Ascending aorta (tissue), 2 donors: ENCODE measurements at regions not wholly inside any gene's neighbourhood (a gene's known extent, or its start where the extent isn't known, plus 50 kb on each side); places are given as distances from the start of the nearest gene placed in this dataset.
"Not testable (repeated sequence)": the region's sequence is repeated elsewhere in the genome, so short reads cannot be mapped to it uniquely, and the experiment has no call there.

Experiments used
- DNase-seq, 2 donors: peaks; one replicate each; pipeline ENCODE4 v3.0.0-alpha.2; 2019; ENCODE audit warnings: low spot score in 2 of 2
- H3K27ac ChIP-seq, 2 donors: fragments of 200-600 bp; sonication (generic); one replicate each; pipeline ENCODE4 v1.5.1; 2016 to 2017; ENCODE audit warnings: mild to moderate bottlenecking in 1 of 2
- H3K27me3 ChIP-seq: fragments of 200-600 bp; sonication (generic); one replicate; pipeline ENCODE4 v1.5.1; 2017
- H3K36me3 ChIP-seq, 2 donors: fragments of 200-600 bp; sonication (generic); one replicate each; pipeline ENCODE4 v1.5.1; 2016
- H3K4me1 ChIP-seq, 2 donors: fragments of 200-600 bp; sonication (generic); one replicate each; pipeline ENCODE4 v1.5.1; 2016 to 2017; ENCODE audit warnings: mild to moderate bottlenecking in 1 of 2
- H3K4me3 ChIP-seq, 2 donors: fragments of 200-600 bp; sonication (generic); one replicate each; pipeline ENCODE4 v1.5.1; 2016 to 2017; ENCODE audit warnings: mild to moderate bottlenecking in 1 of 2
- H3K9me3 ChIP-seq, 2 donors: fragments of 200-600 bp; sonication (generic); one replicate each; pipeline ENCODE4 v1.5.1; 2016
- intact Hi-C: fragments of 100-400 bp; cut with DNase I; formaldehyde crosslinking; loops from one replicate; pipeline ENCODE4 v1.15.1; 2023
- TF ChIP-seq, protein P1 (sequence below), 3 experiments: fragments of 200-600 bp in 2 of 3; fragments of 450-650 bp in 1 of 3; sonication (generic) in 2 of 3; IDR thresholded peaks; one replicate each; pipeline ENCODE4 v1.5.1; 2016 to 2019; ENCODE audit warnings: antibody characterized with exemption in 3 of 3, mild to moderate bottlenecking in 1 of 3, moderate library complexity in 1 of 3

DNA sequence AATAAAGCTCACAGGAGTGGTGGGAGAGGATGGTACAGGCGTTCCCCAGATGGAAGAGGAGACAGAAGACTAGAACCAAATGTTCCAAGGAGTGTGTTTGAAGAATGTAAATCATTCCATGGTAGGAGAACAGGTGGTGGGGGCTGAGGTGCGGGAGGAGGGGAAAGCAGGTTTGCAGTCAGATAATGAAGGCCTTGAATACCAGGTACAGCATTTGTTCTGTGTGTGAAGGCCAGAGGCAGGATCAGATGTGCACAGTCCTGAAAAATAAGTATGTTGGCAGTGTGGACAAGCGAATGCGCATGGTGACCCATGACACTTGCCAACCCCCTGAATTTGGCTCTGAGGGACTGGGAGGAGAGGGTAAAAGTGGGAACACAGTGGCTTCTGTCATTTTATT, 59.9 kb upstream of the ALDH1B1 start:
- H3K9me3 ChIP-seq = no peaks in the 10 kb centered on the region
- TF ChIP-seq, protein P1, sequence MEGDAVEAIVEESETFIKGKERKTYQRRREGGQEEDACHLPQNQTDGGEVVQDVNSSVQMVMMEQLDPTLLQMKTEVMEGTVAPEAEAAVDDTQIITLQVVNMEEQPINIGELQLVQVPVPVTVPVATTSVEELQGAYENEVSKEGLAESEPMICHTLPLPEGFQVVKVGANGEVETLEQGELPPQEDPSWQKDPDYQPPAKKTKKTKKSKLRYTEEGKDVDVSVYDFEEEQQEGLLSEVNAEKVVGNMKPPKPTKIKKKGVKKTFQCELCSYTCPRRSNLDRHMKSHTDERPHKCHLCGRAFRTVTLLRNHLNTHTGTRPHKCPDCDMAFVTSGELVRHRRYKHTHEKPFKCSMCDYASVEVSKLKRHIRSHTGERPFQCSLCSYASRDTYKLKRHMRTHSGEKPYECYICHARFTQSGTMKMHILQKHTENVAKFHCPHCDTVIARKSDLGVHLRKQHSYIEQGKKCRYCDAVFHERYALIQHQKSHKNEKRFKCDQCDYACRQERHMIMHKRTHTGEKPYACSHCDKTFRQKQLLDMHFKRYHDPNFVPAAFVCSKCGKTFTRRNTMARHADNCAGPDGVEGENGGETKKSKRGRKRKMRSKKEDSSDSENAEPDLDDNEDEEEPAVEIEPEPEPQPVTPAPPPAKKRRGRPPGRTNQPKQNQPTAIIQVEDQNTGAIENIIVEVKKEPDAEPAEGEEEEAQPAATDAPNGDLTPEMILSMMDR (IDR thresholded peaks at IDR 0.05) = no peak
- H3K4me3 ChIP-seq = no peak overlapping the region
- intact Hi-C loops = no loop called here
- H3K4me1 ChIP-seq = no peaks in the 10 kb centered on the region
- H3K36me3 ChIP-seq = no peaks in the 10 kb centered on the region
- no peak overlapping the region for H3K27ac ChIP-seq
- DNase-seq = no peak
- no peaks in the 10 kb centered on the region for H3K27me3 ChIP-seq

DNA sequence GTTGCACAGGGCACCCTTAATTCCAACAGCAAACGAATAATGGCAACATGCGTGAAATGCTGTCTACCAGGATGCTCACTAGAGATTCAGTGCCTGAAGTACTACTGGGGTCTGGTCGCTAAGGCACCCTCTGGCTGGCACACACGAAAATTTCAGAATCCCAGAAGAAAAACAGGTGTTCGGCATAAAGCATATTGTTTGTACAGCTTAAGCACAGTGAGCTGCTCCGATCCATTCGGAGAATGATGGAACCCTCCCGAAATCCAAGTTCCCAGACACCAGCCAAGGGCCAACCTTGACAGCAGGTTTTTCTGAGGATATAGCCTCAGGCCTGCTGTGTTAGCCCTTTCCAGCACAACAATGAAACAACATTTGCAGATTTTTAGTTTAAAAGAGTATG, 61.4 kb upstream of the ALDH1B1 start:
- H3K27ac ChIP-seq = no peak overlapping the region

DNA sequence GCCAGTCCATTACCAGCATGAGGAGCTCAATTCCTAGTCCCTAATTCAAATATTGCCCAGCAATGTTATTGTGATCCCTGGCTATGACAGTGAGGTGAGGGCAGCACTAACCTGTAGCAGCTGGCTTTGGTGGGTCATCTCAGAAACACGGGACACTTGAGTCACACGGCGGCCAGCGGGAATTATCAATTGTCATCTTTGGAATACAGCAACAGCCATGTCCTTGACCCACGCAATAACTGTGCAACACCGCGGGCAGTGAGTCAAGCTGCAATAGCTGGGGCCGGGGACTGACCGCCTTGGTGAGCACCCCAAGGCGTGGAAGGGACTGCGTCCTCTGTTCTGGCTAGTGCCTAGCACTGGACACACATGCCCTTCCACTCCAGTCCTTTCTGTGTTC, 62.5 kb upstream of the ALDH1B1 start:
- Histone ChIP-seq H3K4me3 (no peak overlapping the region), H3K27me3 (no peaks in the 10 kb centered on the region), H3K36me3 (no peaks in the 10 kb centered on the region), H3K4me1 (no peaks in the 10 kb centered on the region), H3K27ac (no peak overlapping the region), H3K9me3 (no peaks in the 10 kb centered on the region)
- intact Hi-C loops = no loop called here
- no peak for DNase-seq
- TF ChIP-seq, protein P1 (IDR thresholded peaks at IDR 0.05) = no peak

More for the DNA sequence above, 61.4 kb upstream of the ALDH1B1 start:
- peak in 1 of 2 donors; percentile 13 for DNase-seq
- Histone ChIP-seq H3K27me3 (no peaks in the 10 kb centered on the region), H3K36me3 (no peaks in the 10 kb centered on the region), H3K4me1 (no peaks in the 10 kb centered on the region), H3K4me3 (no peak overlapping the region), H3K9me3 (no peaks in the 10 kb centered on the region)
- intact Hi-C loops = no loop called here
- TF ChIP-seq, protein P1 (IDR thresholded peaks at IDR 0.05) = no peak

DNA sequence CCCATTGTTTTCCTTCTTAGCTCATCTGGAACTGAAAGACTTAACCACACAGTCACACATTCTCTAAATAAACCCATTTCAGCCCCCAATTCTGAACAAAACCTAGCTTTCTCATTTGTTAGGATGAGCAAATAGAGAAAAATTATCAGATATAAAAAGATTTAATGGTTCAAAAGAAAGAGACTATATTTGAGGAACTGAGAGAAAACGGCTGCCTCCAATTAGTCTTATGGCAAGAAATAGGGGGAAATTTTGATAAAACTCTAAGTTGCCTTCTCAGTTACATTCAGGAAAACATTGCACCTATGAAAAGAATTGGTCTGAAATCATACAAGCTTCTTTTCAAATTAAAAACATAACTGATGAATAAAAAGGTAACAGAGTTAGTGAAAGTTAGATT, 63.7 kb upstream of the ALDH1B1 start:
- H3K27me3 ChIP-seq = no peaks in the 10 kb centered on the region
- H3K9me3 ChIP-seq = no peaks in the 10 kb centered on the region
- TF ChIP-seq, protein P1 (IDR thresholded peaks at IDR 0.05) = no peak
- no peaks in the 10 kb centered on the region for H3K36me3 ChIP-seq
- H3K4me3 ChIP-seq = no peak overlapping the region
- DNase-seq = no peak
- intact Hi-C loops = no loop called here
- H3K4me1 ChIP-seq = no peaks in the 10 kb centered on the region
- H3K27ac ChIP-seq = no peak overlapping the region

DNA sequence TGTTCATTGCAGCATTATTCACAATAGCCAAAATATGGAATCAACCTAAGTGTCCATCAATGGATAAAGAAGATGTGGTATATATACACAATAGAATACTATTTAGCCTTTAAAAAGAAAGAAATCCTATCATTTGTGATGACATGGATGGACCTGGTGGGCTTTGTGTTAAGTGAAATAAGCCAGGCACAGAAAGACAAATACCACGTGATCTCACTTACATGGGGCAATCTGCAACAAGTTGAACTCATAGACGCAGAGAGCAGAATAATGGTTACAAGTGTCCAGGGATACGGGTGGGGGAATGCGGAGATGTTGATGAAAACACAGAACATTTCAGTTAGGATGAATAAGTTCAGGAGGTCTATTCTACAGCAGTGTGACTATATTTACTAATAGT, 66.4 kb upstream of the ALDH1B1 start:
- H3K27me3 ChIP-seq = no peaks in the 10 kb centered on the region
- DNase-seq = no peak
- H3K36me3 ChIP-seq = no peaks in the 10 kb centered on the region
- H3K27ac ChIP-seq = no peak overlapping the region
- intact Hi-C loops = no loop called here
- H3K9me3 ChIP-seq = no peaks in the 10 kb centered on the region
- TF ChIP-seq, protein P1 (IDR thresholded peaks at IDR 0.05) = no peak
- no peak overlapping the region for H3K4me3 ChIP-seq
- no peaks in the 10 kb centered on the region for H3K4me1 ChIP-seq

DNA sequence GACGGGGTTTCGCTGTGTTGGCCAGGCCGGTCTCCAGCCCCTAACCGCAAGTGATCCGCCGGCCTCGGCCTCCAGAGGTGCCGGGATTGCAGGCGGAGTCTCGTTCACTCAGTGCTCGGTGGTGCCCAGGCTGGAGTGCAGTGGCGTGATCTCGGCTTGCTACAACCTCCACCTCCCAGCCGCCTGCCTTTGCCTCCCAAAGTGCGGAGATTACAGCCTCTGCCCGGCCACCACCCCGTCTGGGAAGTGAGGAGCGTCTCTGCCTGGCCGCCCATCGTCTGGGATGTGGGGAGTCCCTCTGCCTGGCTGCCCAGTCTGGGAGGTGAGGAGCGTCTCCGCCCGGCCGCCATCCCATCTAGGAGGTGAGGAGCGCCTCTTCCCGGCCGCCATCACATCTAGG, 68.3 kb upstream of the ALDH1B1 start:
- H3K36me3 ChIP-seq, DNase-seq, H3K4me3 ChIP-seq, intact Hi-C loops, H3K27ac ChIP-seq, H3K4me1 ChIP-seq, H3K9me3 ChIP-seq, H3K27me3 ChIP-seq: not testable (repeated sequence)
